Lower leg skin (tissue), 3 donors: ENCODE measurements at regions not wholly inside any gene's neighbourhood (a gene's known extent, or its start where the extent isn't known, plus 50 kb on each side); places are given as distances from the start of the nearest gene placed in this dataset.

Source experiments
- CTCF ChIP-seq, 3 donors: fragments of 450-650 bp; IDR thresholded peaks; one replicate each; pipeline ENCODE4 v1.5.1; 2016; ENCODE audit warnings: antibody characterized with exemption in 3 of 3, mild to moderate bottlenecking in 3 of 3, moderate library complexity in 2 of 3
- POLR2A ChIP-seq, 2 donors: fragments of 450-650 bp; IDR thresholded peaks; one replicate each; pipeline ENCODE4 v1.6.1; 2016 to 2017; ENCODE audit warnings: antibody characterized with exemption in 2 of 2, mild to moderate bottlenecking in 1 of 2, moderate library complexity in 1 of 2

GRCh38 chr6:126926926-126927325 is 191.5 kb upstream of the RSPO3 start:
- TF ChIP-seq CTCF (IDR thresholded peaks at IDR 0.05) = no peak
- no peak for TF ChIP-seq POLR2A (IDR thresholded peaks at IDR 0.05)
